ENCODE measurements at regions not wholly inside any gene's neighbourhood (a gene's known extent, or its start where the extent isn't known, plus 50 kb on each side); places are given as distances from the start of the nearest gene placed in this dataset.

DNA sequence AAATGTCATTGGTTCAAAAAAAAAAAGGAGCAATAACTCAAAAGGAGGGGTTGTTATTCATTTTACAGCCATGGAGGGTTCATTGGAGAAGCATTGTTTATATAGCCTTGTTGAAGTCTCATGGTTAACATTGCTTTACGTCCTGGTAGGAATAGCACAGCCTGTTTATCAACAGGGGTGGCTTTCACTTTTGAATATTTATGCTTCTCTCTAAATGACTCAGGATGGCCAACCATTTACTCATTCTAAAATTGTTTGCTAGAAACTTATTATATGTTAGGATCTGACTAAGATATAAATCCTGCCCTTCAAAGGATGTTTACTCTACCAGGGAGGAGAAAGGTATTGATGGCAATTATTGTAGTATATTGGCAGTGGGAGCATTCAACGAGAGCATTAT, 534.1 kb upstream of the GALNTL6 start:
- DNase-seq (ENCODE audit: low read depth, low spot score) (no peak), FAIRE-seq (no peak)
- Histone ChIP-seq H3K9me1 (ENCODE audit: control insufficient read depth, extremely low read depth, insufficient read depth, low read length) (no peaks in the 10 kb centered on the region), H3K4me2 (ENCODE audit: control insufficient read depth, extremely low read depth, insufficient read depth, low read depth, low read length) (no peak overlapping the region), H3K79me2 (ENCODE audit: control insufficient read depth, insufficient read depth, low read length) (no peaks in the 10 kb centered on the region), H3K4me1 (ENCODE audit: control insufficient read depth, extremely low read depth, insufficient read depth, low read length) (no peaks in the 10 kb centered on the region), H4K20me1 (ENCODE audit: control insufficient read depth, extremely low read depth, insufficient read depth, low read length) (no peaks in the 10 kb centered on the region), H3K36me3 (ENCODE audit: control insufficient read depth in 2 of 2, extremely low read depth in 1 of 2, insufficient read depth in 2 of 2, low read length in 2 of 2) (no peaks in the 10 kb centered on the region), H3K4me3 (ENCODE audit: control insufficient read depth in 2 of 3, extremely low read depth in 1 of 3, insufficient read depth in 2 of 3, low read depth in 1 of 3, low read length in 3 of 3) (no peak overlapping the region), H2AFZ (ENCODE audit: control insufficient read depth, low read length) (no peak overlapping the region), H3K27me3 (ENCODE audit: control insufficient read depth, extremely low read depth, insufficient read depth, low read length) (no peaks in the 10 kb centered on the region), H3K27ac (ENCODE audit: control insufficient read depth, insufficient read depth, low read length) (no peak overlapping the region), H3K9me3 (ENCODE audit: control insufficient read depth, low read depth, low read length) (no peaks in the 10 kb centered on the region), H3K9ac (ENCODE audit: control insufficient read depth, extremely low read depth, insufficient read depth, low read length) (no peak overlapping the region)
- dilution Hi-C loops (cut with MboI; ENCODE audit: extremely low pct_ligation_motif_present, low sequenced_read_pairs): no loop called here
- TF ChIP-seq, protein P1, sequence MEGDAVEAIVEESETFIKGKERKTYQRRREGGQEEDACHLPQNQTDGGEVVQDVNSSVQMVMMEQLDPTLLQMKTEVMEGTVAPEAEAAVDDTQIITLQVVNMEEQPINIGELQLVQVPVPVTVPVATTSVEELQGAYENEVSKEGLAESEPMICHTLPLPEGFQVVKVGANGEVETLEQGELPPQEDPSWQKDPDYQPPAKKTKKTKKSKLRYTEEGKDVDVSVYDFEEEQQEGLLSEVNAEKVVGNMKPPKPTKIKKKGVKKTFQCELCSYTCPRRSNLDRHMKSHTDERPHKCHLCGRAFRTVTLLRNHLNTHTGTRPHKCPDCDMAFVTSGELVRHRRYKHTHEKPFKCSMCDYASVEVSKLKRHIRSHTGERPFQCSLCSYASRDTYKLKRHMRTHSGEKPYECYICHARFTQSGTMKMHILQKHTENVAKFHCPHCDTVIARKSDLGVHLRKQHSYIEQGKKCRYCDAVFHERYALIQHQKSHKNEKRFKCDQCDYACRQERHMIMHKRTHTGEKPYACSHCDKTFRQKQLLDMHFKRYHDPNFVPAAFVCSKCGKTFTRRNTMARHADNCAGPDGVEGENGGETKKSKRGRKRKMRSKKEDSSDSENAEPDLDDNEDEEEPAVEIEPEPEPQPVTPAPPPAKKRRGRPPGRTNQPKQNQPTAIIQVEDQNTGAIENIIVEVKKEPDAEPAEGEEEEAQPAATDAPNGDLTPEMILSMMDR (optimal IDR thresholded peaks at IDR 0.05 in 1 of 3, IDR thresholded peaks at IDR 0.05 in 1 of 3, conservative IDR thresholded peaks at IDR 0.05 in 1 of 3; ENCODE audit: extremely low read depth in 1 of 3, insufficient read depth in 2 of 3, low read length in 3 of 3): no peak
- no peak for TF ChIP-seq EZH2 (IDR thresholded peaks at IDR 0.05; ENCODE audit: low read length)

DNA sequence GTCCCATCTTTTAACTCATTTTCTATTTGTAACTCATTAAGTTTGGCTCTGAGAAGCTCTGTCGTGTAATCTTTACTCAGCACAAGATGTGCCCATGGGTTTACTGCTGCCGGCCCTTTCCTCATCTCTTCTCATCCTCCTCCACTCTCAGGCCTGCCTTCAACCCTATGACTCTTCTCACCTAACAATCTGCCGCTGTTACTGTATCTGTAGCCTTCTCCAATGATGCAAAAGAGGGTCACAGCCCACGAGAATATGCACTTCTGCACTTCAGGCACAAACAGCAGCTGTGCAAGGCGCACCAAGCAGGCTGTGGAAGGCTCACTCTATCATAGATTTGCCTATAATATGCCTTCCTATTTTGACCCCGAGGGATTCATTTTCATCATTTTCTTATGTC, 546.5 kb upstream of the GALNTL6 start:
- dilution Hi-C loops (cut with MboI; ENCODE audit: extremely low pct_ligation_motif_present, low sequenced_read_pairs): no loop called here
- no peak overlapping the region for H3K4me2 ChIP-seq (ENCODE audit: control insufficient read depth, extremely low read depth, insufficient read depth, low read depth, low read length)

More for the DNA sequence above, 546.5 kb upstream of the GALNTL6 start:
- Histone ChIP-seq H3K79me2 (ENCODE audit: control insufficient read depth, insufficient read depth, low read length) (no peaks in the 10 kb centered on the region), H3K9me1 (ENCODE audit: control insufficient read depth, extremely low read depth, insufficient read depth, low read length) (no peaks in the 10 kb centered on the region), H3K9me3 (ENCODE audit: control insufficient read depth, low read depth, low read length) (no peaks in the 10 kb centered on the region), H3K4me1 (ENCODE audit: control insufficient read depth, extremely low read depth, insufficient read depth, low read length) (no peaks in the 10 kb centered on the region), H3K36me3 (ENCODE audit: control insufficient read depth in 2 of 2, extremely low read depth in 1 of 2, insufficient read depth in 2 of 2, low read length in 2 of 2) (no peaks in the 10 kb centered on the region), H3K27ac (ENCODE audit: control insufficient read depth, insufficient read depth, low read length) (no peak overlapping the region), H3K27me3 (ENCODE audit: control insufficient read depth, extremely low read depth, insufficient read depth, low read length) (no peaks in the 10 kb centered on the region), H2AFZ (ENCODE audit: control insufficient read depth, low read length) (no peak overlapping the region), H3K4me3 (ENCODE audit: control insufficient read depth in 2 of 3, extremely low read depth in 1 of 3, insufficient read depth in 2 of 3, low read depth in 1 of 3, low read length in 3 of 3) (no peak overlapping the region), H4K20me1 (ENCODE audit: control insufficient read depth, extremely low read depth, insufficient read depth, low read length) (no peaks in the 10 kb centered on the region), H3K9ac (ENCODE audit: control insufficient read depth, extremely low read depth, insufficient read depth, low read length) (no peak overlapping the region)
- FAIRE-seq (no peak), DNase-seq (ENCODE audit: low read depth, low spot score) (no peak)
- no peak for TF ChIP-seq EZH2 (IDR thresholded peaks at IDR 0.05; ENCODE audit: low read length)
- TF ChIP-seq, protein P1 (optimal IDR thresholded peaks at IDR 0.05 in 1 of 3, IDR thresholded peaks at IDR 0.05 in 1 of 3, conservative IDR thresholded peaks at IDR 0.05 in 1 of 3; ENCODE audit: extremely low read depth in 1 of 3, insufficient read depth in 2 of 3, low read length in 3 of 3): no peak
